Activated CD4-positive, alpha-beta T cell treated with anti-CD3 and anti-CD28 coated beads for 4 hours (primary cell): ENCODE measurements at regions not wholly inside any gene's neighbourhood (a gene's known extent, or its start where the extent isn't known, plus 50 kb on each side); places are given as distances from the start of the nearest gene placed in this dataset.

Experiments used
- DNase-seq, 2 donors: peaks; one replicate each; pipeline ENCODE4 v3.0.0-alpha.2; 2020

DNA sequence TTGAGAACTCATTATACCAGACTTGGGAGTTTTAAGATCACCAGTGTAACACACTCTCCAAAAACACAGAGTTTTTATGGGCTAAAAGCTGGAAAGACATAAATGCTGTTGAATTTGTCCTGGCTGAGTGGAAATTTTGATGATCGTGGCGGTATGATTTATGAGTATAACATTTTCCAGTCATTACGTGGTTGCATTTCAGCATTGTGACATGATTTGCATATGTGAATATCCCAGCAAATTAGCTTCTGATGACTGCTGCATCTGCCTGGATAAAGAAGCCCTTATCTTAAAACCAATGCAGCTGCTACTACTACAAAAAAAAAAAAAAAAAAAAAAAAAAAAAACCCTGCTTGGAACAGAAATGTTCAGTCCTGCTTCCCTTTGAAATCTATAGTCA, 850.9 kb downstream of the TFAP2A start:
- DNase-seq, result no peak

DNA sequence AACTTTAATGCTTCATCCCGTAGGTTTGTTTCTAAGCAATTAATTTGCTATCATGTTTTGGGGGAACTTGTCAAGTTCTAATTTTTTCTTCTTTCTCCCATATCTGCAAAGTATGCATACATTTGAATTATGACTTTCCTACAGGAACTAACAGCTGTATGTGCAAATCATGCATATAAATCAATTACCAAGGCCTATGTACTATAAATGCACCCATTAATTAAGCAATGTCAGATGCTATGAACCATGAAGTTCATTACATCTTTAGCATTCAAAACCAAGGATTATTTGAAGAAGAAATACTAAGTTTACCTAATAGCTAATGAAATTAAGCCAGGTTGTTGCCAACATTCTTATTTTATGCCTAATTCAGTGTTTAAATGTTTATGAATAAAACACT, 851.3 kb downstream of the TFAP2A start:
- DNase-seq, result no peak

DNA sequence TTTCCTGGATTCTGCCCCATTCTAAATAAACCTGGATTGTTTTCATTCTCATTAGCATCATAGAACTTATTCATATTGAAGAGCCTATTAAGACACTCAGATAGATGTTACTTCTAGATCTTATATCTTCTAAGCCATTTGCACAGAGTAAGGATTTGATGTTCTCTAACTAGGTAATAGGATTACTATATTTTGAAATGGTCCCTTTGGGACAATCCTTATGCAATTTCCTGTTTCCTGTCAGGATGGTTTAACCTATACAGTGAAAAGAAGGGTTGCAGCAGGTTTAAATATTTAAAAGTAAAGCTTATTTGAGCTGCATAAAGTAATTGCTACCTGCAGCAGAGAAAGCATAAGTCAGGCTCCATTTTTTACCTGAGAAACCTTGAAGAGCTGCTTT, 860.1 kb downstream of the TFAP2A start:
- no peak for DNase-seq

DNA sequence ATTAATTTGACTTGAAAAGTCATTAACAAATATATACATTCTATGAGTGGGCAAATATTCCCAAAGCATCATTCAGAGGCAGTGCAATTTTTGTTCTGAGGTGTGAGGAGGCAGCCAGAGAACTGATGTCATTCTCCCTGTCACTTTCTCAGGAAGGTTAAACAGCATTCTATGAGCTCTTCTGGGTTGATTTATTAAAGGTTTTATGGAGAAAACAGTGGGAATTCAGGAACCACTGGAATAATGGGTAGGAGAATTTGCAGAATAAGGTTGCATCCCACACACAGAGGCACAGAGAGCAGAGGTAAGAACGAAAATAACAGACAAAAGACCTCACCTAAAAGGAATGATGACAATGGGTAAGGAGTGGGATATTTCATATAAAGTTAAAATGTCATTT, 860.6 kb downstream of the TFAP2A start:
- DNase-seq, result no peak

DNA sequence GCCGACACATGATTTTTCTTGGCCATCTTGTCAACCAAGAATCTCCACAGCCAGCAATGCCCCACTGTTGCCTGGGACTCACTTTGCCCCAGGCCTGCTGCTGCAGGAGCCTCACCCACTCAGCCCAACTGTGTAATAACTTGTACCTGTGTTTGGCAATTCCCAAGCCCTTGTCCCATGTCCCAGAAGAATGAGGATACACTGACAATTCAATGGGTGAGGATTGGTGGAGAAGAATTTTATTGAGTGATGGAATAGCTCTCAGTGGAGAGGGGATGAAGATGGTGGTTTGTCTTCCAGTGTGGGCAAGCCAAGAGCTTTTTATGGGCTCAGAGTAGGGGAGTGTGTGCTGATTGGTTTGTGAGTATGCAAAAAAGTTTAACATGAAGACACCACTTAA, 861.9 kb downstream of the TFAP2A start:
- no peak for DNase-seq

DNA sequence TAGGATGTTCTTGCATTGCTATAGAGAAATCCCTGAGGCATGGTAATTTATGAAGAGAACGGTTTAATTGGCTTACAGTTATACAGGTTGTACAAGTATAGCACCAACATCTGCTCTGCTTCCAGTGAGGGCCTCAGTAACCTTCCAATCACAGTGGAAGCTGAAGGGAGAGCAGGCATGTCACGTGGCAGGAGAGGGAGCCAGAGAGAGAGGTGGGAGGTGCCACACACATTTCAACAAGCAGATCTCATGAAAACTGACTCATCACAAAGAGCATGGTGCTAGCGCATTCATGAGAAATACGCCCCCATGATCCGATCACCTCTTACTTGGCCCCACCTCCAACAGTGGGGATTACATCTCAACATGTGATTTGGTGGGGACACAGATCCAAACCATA, 871.2 kb downstream of the TFAP2A start:
- DNase-seq, result no peak

DNA sequence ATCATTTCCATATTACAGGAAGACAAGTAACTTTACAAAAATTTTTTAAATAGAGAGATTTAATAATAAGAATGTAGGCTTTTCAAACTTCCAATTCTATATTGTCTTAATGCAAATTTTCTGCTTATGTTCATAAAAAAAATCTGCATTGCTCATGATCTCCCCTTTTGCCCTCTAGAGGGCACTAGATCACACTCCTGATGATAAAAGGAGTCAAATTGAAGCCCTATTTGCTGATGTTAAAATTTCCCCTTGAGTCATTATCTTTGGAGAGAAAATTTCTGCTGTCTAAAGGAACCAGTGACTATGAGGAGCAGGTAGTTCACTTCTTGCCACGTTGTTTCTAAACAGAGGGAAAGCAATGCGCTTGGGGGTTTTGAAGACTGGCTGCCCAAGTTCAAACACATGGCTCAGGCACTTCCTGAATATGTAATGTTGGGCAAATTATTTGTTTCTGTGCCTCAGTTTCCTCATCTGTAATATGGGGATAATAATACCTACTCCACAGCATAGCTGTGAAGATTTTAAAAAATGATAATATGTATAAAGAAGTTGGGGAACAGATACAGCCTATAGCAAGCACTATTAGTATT, 874.2 kb downstream of the TFAP2A start:
- DNase-seq, result no peak

DNA sequence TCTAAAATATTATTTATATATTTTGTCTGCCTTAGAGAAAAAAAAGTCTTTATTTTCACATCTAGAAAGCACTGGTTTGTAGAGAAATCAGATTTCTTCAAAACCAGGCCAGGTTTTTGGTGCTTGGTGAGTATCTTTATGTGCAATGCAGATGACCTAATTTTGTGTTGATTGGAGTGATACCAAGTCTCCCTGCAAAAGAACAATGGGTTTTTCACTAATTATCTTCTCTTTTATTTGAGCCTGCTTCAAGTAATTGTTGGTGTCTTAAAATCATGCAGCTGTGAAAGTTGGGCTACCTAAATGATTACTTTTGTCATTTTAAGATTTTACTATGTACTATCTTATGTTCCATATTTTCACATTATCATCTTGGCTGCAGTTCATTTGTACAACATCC, 874.7 kb downstream of the TFAP2A start:
- no peak for DNase-seq

DNA sequence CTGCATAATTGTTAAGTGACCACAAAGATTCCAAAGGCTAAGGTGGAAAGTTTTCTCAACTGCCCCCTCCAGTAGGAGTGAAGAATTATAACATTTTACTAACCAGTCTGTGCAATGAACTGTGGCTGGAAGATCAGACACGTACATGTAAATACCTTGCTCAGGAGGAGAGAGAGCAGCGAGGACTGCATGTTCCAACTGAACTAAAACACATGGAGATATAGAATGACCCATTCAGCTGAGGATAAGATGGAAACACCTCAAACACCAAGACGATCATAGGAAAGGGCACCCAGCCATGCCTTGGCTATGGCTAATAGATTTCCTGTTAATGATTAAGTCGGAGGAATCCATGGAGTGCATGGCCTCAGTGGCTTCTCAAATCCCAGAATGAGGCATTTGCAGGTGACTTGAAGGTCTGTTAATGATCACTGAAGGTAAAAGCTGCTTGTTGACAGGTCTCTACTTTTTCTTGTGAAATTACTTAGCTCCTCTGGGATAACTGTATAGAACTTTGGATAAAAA, 875.6 kb downstream of the TFAP2A start:
- no peak for DNase-seq

DNA sequence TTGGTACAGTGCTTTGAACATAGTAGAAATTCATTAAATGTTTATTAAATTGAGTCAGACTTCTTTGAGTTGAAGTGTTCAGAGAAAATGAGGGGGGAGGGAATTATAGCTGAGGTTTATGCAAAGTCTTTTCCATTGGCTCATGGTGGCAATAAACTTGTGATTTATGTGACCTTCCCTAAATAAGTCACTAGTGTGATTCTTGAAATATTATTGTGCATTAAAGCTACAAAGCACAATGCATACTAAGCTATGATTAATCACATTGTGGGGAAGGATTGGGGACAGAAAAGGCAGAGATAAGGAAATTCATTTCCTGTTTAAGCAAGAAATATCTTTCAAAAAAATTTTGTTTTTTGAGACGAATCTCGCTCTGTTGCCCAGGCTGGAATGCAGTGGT, 877.5 kb downstream of the TFAP2A start:
- no peak for DNase-seq

DNA sequence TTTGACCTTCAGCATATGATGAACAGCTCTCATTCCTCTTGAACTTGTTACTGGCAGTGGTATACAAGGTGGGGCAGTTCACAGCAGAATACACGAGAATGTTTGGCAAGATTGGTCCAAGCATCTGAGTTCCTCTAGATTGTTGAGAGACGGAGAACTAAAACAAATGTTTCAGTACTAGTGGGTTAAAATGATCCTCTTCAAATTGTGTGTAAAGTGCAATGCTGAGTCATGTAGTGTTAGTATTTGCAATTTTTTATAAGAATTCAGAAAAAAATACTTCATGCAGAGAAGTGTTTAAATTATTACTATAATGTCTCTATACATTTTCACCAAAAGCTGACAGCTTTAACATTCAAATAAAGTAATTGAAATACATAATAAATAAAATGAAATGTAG, 879.8 kb downstream of the TFAP2A start:
- DNase-seq, result no peak

DNA sequence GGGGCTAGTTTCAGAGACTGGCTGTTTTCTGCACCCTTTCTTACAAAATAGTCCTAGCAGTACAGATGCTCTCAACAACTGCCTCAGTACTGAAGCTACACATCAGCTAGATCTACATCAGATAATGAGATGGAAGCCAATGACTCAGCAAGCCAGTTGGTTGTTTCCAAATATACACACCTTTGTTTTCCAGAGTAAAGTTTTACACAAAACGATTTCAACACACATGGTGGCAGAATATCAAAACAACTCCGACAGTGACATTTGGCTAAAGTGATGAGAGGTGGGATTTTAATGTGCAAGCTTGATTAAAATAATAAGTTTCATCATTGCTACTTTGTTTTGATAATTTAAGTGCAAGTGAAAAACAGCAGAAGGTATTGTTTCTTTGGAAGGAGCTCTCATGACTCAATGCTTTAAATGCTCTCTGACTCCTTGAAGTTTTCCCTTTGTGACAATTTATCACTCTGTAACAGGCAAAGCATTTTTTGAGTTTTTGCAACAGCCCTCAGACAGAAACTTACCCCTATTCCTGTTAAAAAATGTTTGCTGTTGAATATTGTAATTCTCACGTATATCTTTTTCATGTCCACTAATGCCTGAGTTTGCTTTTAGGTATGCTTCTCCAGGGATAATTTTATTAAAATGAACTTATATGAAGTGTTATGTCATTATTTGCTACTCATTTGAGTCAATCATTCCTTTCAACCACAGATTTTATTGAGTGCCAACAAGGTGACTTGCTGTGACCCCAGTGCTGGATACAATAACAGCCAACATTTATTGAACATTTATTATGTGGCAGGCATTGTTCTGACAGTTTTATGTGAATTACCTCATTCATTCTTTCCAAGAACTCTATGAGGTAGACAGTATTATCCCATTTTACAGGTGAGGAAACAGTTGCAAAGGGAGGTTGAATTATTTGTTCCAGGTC, 882.0 kb downstream of the TFAP2A start:
- DNase-seq, result no peak

DNA sequence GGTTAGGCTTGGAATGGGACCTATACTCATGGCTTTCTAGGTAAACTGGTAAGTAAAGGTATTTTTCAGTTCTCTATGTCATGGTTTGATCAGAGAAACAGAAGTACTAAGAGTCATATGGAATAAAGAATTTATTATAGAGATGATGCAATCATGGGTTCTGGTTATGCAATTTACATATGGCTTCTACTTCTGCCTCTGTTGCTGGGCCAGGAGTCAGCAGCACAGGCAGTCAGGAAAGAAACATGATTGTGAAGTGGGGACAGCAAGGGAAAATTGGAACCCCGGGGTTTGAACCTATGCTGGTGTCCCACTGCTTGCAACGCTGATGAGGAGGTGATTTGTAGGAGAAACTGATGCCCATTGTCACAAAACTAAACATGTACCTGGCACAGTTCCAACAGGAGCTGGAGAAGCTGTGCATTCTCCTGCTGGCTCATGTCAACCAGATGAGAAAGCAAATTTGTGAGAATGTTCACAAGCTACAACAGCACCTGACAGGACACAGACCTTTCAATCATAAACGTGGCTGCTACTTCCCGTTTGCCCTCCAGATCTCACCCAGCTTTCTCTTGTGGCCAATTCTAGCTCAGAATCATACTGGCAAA, 887.1 kb downstream of the TFAP2A start:
- DNase-seq, result no peak

DNA sequence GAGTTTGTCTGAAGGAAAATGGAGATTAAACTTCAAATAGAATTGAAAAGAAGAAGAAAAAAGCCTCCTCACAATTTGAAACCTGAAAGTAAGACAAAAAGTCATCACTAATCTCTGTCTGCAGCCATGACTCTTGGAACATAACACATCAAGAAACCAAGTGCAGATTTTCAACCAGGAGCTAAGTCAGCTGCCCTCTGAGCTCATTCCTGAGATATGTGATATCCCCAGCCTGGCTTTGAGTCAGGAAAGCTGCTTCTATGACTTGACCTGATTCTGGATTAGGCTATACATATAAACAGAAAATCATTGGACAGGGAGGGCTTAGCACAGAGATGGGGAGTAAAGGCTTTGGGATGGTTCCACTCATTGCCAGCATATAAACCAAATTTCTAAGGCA, 891.4 kb downstream of the TFAP2A start:
- DNase-seq, result no peak

DNA sequence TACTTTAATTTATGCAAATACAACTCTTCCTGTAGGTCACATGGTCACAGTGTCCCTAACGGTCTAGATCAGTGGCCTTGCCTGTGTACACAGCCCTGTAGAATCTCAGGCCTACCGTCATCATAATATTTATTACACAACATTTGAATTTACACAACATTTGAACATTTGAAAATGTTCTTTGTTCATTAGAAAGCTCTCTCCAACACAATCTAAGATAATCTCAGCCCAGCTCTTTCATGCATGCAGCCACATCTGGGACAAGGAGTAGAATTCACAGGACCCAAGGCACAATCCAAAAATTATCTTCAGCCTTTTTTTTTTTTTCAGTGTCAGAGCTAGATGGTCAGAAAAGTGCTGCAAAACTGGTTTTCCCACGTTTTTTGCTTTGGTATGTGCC, 892.8 kb downstream of the TFAP2A start:
- DNase-seq, result no peak

DNA sequence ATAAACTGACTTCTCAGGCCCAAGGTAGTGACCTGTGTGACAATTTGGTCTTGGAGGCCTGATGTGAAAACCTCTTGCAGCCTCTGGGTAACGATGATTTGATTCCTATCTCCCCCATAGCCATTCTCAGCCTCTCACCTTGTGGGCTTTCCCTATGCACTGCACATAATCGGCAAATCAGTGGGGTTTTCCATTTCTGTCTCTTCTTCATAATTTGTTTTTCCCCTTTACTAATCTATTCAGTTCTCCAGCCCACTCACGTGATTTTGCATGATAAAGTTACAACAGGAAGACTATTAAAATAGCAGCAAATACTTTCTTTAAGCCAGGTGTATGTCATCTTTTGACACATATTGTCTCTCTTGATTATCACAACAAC, 893.7 kb downstream of the TFAP2A start:
- DNase-seq, result no peak

DNA sequence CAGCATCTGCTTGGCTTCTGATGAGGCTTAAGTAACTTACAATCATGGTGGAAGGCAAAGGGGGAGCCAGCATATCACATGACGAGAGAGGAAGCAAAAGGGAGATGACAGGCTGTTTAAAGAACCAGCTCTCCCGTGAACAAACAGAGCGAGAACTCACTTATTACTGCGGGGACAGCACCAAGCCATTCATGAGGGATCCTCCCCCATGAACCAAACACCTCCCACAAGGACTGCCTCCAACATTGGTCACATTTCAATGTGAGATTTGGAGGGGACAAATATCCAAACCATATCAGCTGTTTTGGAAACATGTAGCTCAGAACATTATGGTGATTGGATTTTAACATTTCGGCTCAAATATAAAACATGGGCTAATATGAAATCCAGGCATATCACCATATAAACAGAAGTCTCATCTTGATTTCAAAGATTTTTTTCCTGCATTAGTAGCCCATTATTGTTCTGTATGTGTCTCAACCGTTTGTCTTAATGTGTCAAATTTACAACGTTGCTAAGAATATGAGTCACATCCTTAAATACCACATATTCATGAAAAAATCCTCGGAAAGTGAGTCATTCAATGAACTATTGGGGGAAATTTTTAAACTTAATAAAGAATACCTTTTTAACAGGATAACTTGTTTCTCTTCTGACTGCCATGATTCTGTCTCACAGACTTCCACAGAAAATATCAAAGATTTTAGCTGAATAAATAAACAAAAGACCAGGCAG, 894.3 kb downstream of the TFAP2A start:
- no peak for DNase-seq

DNA sequence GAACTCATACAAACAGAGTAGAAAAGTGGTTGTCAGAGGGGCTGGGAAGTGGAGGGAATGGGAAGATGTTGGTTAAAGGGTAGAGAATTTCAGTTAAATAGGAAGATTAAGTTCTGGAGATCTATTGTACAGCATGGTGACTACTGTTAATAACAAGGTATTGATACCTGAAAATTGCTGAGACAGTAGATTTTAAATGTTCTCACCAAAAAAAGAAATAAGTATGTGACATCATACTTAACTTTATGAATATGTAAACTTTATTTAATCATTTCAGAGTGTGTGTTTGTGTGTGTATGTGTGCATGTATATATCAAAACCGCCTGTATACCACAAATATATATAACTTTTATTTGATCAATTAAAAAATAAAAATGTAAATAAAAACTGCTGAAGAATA, 896.4 kb downstream of the TFAP2A start:
- no peak for DNase-seq

DNA sequence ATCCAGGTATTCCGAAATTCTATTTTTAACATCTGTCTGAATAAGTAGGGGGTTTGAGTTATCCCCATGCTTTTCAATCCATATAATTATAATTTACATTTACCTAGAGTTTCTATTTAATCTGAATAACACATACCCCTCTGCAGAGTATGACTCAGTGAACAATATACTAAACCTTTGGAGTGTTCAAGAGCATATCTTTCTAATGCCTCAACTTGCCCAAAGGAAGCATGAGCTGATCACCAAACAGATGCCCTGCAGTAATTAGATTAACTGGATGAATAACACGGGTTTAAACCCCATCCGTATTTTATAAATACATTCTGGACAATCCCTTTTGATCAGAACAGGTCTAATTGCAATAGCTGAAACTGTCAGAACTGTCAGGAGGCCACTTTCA, 897.1 kb downstream of the TFAP2A start:
- no peak for DNase-seq

DNA sequence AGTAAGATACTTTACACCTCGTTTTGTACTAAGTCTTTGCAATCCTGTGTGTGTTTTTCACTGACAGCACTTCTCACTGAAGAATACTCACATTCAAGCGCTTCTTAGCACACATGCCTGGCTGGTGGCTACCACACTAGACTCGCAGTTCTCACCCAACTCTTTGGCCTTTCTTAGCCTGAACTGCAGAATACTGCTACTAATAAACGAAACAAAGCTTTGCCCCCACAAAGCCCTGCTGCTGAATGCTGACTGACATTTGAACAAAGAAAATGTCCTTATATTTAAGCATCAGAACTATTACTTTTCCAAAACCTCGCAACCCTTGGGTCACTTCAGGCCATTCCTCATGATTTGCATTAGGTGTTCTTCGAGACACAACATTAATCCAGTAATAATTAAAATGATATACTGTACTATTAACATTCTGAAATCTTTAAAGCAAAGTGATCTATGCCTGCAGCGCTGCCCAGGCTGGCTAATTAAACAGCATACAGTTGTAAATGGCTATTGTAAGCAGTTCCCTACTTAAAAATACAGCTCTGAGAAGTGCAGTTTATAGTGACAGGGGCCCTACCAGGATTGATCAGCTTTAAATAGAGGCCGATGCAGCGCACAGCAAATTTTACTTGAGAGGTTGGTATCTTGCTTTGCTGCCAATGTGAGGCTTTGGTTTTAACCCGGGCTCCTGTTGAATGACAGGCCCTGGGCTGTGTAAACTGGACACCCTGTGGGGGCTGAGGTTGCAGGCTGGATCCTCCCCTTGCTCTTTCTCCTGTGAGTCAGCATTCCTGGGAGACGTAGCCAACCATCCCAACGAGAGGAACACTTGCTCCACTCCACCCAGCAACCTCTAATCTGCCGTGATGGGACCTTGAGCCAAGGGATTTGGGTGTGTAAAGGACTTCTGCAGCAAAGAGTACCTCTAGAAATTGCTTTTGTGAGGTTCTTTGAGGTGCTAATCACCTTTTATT, 899.0 kb downstream of the TFAP2A start:
- no peak for DNase-seq

DNA sequence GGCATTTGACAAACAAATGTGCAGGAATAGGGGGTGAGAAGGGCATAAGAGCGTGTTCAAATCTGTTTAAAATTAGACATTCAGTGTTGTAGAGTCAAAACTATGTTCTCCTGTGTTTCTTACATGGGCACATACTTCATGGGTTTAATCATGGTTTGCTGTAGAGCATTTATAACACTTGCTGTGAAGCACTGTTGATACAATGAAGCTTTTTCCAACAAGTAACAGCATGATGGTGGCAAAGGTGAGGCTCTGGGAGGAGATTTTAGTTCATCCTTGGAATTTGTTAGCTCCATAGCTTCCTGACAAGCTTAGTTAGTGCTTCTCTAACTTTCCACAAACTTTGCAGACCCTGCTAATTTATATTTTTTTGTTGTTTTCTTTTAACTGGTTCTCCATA, 900.7 kb downstream of the TFAP2A start:
- DNase-seq, result no peak

DNA sequence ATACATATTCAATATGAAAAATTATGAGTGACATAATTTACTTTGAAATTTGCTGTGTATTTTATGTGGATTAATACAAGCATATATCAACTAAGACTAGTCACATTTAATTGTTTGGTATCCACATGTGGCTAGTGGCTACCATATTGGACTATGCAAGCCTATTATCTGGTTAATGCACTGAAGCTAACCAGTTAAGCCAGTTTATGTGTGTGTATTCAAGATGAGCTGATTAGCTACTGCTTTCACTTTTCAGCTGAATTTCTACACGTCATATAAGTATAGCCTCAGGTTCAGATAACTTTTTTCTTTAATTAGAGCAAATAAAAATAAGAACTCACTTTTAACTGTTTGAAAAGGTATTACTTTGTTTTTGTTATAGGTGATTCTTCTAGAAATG, 903.7 kb downstream of the TFAP2A start:
- no peak for DNase-seq
